ENCODE measurements at regions not wholly inside any gene's neighbourhood (a gene's known extent, or its start where the extent isn't known, plus 50 kb on each side); places are given as distances from the start of the nearest gene placed in this dataset.
"Not testable (repeated sequence)": the region's sequence is repeated elsewhere in the genome, so short reads cannot be mapped to it uniquely, and the experiment has no call there.

DNA sequence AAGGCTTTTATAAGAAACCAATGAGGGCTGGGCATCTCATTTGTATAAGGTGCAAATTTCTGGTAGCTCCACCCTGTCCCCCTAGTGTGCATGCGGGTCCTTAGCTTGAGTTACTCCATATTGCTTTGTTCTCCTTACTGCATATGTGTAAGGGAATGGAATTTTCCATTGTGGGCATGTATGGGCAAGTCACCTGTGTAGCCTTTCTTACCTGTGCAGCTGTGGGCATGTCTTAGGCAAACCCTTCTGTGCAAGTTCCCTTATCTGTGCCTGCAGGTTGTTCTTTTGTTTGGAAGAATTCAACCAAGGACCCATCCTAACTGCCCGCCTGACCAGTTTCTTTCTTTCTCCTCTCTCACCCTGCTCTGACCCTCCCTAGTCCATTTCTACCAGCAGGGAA is 122.8 kb upstream of the HS3ST4 start:
- DNase-seq (ENCODE audit: extremely low spot score, unreplicated experiment), result no peak
- no peak overlapping the region for H3K4me3 Mint-ChIP-seq
- H3K9me3 Mint-ChIP-seq, result peaks cover 6% of the 10 kb centered on the region
- H3K4me1 Mint-ChIP-seq (ENCODE audit: unreplicated experiment), result no peaks in the 10 kb centered on the region
- TF ChIP-seq, protein P1, sequence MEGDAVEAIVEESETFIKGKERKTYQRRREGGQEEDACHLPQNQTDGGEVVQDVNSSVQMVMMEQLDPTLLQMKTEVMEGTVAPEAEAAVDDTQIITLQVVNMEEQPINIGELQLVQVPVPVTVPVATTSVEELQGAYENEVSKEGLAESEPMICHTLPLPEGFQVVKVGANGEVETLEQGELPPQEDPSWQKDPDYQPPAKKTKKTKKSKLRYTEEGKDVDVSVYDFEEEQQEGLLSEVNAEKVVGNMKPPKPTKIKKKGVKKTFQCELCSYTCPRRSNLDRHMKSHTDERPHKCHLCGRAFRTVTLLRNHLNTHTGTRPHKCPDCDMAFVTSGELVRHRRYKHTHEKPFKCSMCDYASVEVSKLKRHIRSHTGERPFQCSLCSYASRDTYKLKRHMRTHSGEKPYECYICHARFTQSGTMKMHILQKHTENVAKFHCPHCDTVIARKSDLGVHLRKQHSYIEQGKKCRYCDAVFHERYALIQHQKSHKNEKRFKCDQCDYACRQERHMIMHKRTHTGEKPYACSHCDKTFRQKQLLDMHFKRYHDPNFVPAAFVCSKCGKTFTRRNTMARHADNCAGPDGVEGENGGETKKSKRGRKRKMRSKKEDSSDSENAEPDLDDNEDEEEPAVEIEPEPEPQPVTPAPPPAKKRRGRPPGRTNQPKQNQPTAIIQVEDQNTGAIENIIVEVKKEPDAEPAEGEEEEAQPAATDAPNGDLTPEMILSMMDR (conservative IDR thresholded peaks at IDR 0.05), result no peak
- H3K27ac Mint-ChIP-seq, result no peak overlapping the region
- no peaks in the 10 kb centered on the region for H3K27me3 Mint-ChIP-seq
- no peaks in the 10 kb centered on the region for H3K36me3 Mint-ChIP-seq

- Mint-ChIP-seq H3K36me3 (no peaks in the 10 kb centered on the region), H3K9me3 (peaks cover 5% of the 10 kb centered on the region), H3K4me3 (no peak overlapping the region), H3K27me3 (no peaks in the 10 kb centered on the region), H3K4me1 (ENCODE audit: unreplicated experiment) (no peaks in the 10 kb centered on the region), H3K27ac (no peak overlapping the region)
- TF ChIP-seq, protein P1 (conservative IDR thresholded peaks at IDR 0.05), result no peak
- DNase-seq (ENCODE audit: extremely low spot score, unreplicated experiment), result no peak
These were observed 125.6 kb upstream of the HS3ST4 start for GRCh38 chr16:25566183-25566582.

DNA sequence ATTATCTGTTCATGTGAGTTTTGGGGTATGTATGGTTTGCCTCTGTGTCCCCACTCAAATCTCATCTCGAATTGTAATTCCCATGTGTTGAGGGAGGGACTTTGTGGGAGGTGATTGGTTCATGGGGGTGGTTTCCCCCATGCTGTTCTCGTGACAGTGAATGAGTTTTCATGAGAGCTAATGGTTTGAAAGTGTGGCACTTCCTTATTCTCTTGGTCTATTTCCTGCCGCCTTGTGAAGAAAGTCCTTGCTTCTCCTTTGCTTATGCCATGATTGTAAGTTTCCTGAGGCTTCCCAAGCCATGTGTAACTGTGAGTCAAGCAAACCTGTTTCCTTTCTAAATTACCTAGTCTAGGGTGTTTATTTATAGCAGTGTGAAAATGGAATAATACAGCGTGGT is 128.1 kb upstream of the HS3ST4 start:
- Mint-ChIP-seq H3K36me3 (no peaks in the 10 kb centered on the region), H3K27ac (no peak overlapping the region), H3K4me3 (no peak overlapping the region), H3K4me1 (ENCODE audit: unreplicated experiment) (no peaks in the 10 kb centered on the region), H3K9me3 (peaks cover 15% of the 10 kb centered on the region), H3K27me3 (no peaks in the 10 kb centered on the region)
- DNase-seq (ENCODE audit: extremely low spot score, unreplicated experiment), result no peak
- TF ChIP-seq, protein P1 (conservative IDR thresholded peaks at IDR 0.05), result no peak

GRCh38 chr16:25561723-25562122 is 130.0 kb upstream of the HS3ST4 start:
- not testable (repeated sequence) for H3K36me3 Mint-ChIP-seq; DNase-seq (ENCODE audit: extremely low spot score, unreplicated experiment); H3K27me3 Mint-ChIP-seq; H3K4me3 Mint-ChIP-seq; H3K27ac Mint-ChIP-seq; H3K4me1 Mint-ChIP-seq (ENCODE audit: unreplicated experiment)
- H3K9me3 Mint-ChIP-seq, result peaks cover 22% of the 10 kb centered on the region

DNA sequence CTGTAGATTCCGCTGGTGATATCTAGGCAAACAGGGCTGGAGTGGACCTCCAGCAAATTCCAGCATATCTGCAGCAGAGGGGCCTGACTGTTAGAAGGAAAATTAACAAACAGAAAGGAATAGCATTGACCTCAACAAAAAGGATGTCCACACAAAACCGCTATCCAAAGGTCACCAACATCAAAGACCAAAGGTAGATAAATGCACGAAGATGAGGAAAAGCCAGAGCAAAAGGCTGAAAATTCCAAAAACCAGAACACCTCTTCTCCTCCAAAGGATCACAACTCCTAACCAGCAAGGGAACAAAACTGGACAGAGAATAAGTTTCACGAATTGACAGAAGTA is 134.8 kb upstream of the HS3ST4 start:
- H3K4me1 Mint-ChIP-seq (ENCODE audit: unreplicated experiment), result peaks cover 21% of the 10 kb centered on the region
- not testable (repeated sequence) for H3K36me3 Mint-ChIP-seq; H3K27me3 Mint-ChIP-seq; H3K27ac Mint-ChIP-seq; H3K4me3 Mint-ChIP-seq; DNase-seq (ENCODE audit: extremely low spot score, unreplicated experiment)
- peaks cover 42% of the 10 kb centered on the region for H3K9me3 Mint-ChIP-seq

- H3K4me3 Mint-ChIP-seq; H3K27me3 Mint-ChIP-seq; H3K27ac Mint-ChIP-seq; H3K36me3 Mint-ChIP-seq; DNase-seq (ENCODE audit: extremely low spot score, unreplicated experiment): not testable (repeated sequence)
- Mint-ChIP-seq H3K4me1 (ENCODE audit: unreplicated experiment) (peaks cover 21% of the 10 kb centered on the region), H3K9me3 (peaks cover 41% of the 10 kb centered on the region)
These were observed 135.3 kb upstream of the HS3ST4 start for GRCh38 chr16:25556289-25556967.

GRCh38 chr16:25553711-25554436 is 137.9 kb upstream of the HS3ST4 start:
- peak overlapping the region; percentile 83 for H3K27ac Mint-ChIP-seq
- no peaks in the 10 kb centered on the region for H3K36me3 Mint-ChIP-seq
- H3K27me3 Mint-ChIP-seq, result no peaks in the 10 kb centered on the region
- no peak for DNase-seq (ENCODE audit: extremely low spot score, unreplicated experiment)
- TF ChIP-seq, protein P1 (conservative IDR thresholded peaks at IDR 0.05), result no peak
- H3K9me3 Mint-ChIP-seq, result peaks cover 28% of the 10 kb centered on the region
- H3K4me1 Mint-ChIP-seq (ENCODE audit: unreplicated experiment), result peaks cover 21% of the 10 kb centered on the region
- H3K4me3 Mint-ChIP-seq, result peak overlapping the region; percentile 26

Data from type B pancreatic cell (in vitro differentiated cells).